Chondrocyte (in vitro differentiated cells): ENCODE measurements at regions not wholly inside any gene's neighbourhood (a gene's known extent, or its start where the extent isn't known, plus 50 kb on each side); places are given as distances from the start of the nearest gene placed in this dataset.

Experiments used
- DNase-seq: peaks from one replicate; pipeline ENCODE4 v3.0.0; 2021; ENCODE audit warnings: mixed read lengths, low spot score
- H3K27ac Mint-ChIP-seq: one replicate; pipeline ENCODE4 v1.8.0; 2021; ENCODE audit warnings: mild to moderate bottlenecking, moderate library complexity, mixed read lengths; ENCODE audit not compliant: unreplicated experiment
- H3K27me3 Mint-ChIP-seq: 2 replicates; pipeline ENCODE4 v1.8.0; 2021; ENCODE audit warnings: low read depth, mixed read lengths
- H3K36me3 Mint-ChIP-seq: 2 replicates; pipeline ENCODE4 v1.8.0; 2021; ENCODE audit warnings: low read depth, mixed read lengths
- H3K4me1 Mint-ChIP-seq: 2 replicates; pipeline ENCODE4 v1.8.0; 2021; ENCODE audit warnings: low read depth, mild to moderate bottlenecking, mixed read lengths
- H3K4me3 Mint-ChIP-seq: one replicate; pipeline ENCODE4 v1.8.0; 2021; ENCODE audit warnings: mild to moderate bottlenecking, moderate library complexity, mixed read lengths; ENCODE audit not compliant: unreplicated experiment
- H3K9me3 Mint-ChIP-seq: 2 replicates; pipeline ENCODE4 v1.8.0; 2021; ENCODE audit warnings: low read depth, mixed read lengths
- CTCF ChIP-seq: fragments of 200-600 bp; sonication (generic); IDR thresholded peaks from 2 replicates; pipeline ENCODE4 v1.5.0; 2021; ENCODE audit warnings: antibody characterized with exemption, mild to moderate bottlenecking, moderate library complexity

- peaks cover 2% of the 10 kb centered on the region for H3K4me1 Mint-ChIP-seq
- H3K27me3 Mint-ChIP-seq = no peaks in the 10 kb centered on the region
- H3K27ac Mint-ChIP-seq = no peak overlapping the region
- no peak overlapping the region for H3K4me3 Mint-ChIP-seq
- no peak for DNase-seq
- no peak for TF ChIP-seq CTCF
- H3K9me3 Mint-ChIP-seq = peaks cover 23% of the 10 kb centered on the region
- H3K36me3 Mint-ChIP-seq = peaks cover 2% of the 10 kb centered on the region
These were observed 582.2 kb downstream of the CPS1 start for GRCh38 chr2:211138551-211138950.

GRCh38 chr2:211141646-211142045 lies 585.2 kb downstream of the CPS1 start:
- Mint-ChIP-seq H3K4me1 (peaks cover 10% of the 10 kb centered on the region), H3K27ac (no peak overlapping the region), H3K4me3 (no peak overlapping the region), H3K9me3 (peaks cover 14% of the 10 kb centered on the region), H3K36me3 (no peaks in the 10 kb centered on the region), H3K27me3 (no peaks in the 10 kb centered on the region)
- no peak for TF ChIP-seq CTCF
- no peak for DNase-seq

GRCh38 chr2:211144078-211144477 lies 587.7 kb downstream of the CPS1 start:
- Mint-ChIP-seq H3K27me3 (no peaks in the 10 kb centered on the region), H3K27ac (no peak overlapping the region), H3K9me3 (peaks cover 9% of the 10 kb centered on the region), H3K36me3 (no peaks in the 10 kb centered on the region), H3K4me1 (peaks cover 10% of the 10 kb centered on the region), H3K4me3 (no peak overlapping the region)
- DNase-seq = no peak
- TF ChIP-seq CTCF = no peak

GRCh38 chr2:211144974-211145665 lies 588.7 kb downstream of the CPS1 start:
- TF ChIP-seq CTCF = no peak
- Mint-ChIP-seq H3K9me3 (peaks cover 5% of the 10 kb centered on the region), H3K4me1 (peaks cover 10% of the 10 kb centered on the region), H3K27ac (no peak overlapping the region), H3K27me3 (no peaks in the 10 kb centered on the region), H3K36me3 (no peaks in the 10 kb centered on the region), H3K4me3 (no peak overlapping the region)
- no peak for DNase-seq

- no peak for DNase-seq
- peaks cover 3% of the 10 kb centered on the region for H3K4me1 Mint-ChIP-seq
- no peaks in the 10 kb centered on the region for H3K9me3 Mint-ChIP-seq
- no peaks in the 10 kb centered on the region for H3K36me3 Mint-ChIP-seq
- H3K27me3 Mint-ChIP-seq = no peaks in the 10 kb centered on the region
- TF ChIP-seq CTCF = no peak
- H3K4me3 Mint-ChIP-seq = no peak overlapping the region
- no peak overlapping the region for H3K27ac Mint-ChIP-seq
These were observed 593.3 kb downstream of the CPS1 start for GRCh38 chr2:211149731-211150130.
